Subcutaneous abdominal adipose tissue (tissue), 5 donors: ENCODE measurements at regions not wholly inside any gene's neighbourhood (a gene's known extent, or its start where the extent isn't known, plus 50 kb on each side); places are given as distances from the start of the nearest gene placed in this dataset.

Experiments used
- H3K27ac ChIP-seq: one replicate; pipeline ENCODE4 v1.7.0; 2013; ENCODE audit warnings: low read depth, mild to moderate bottlenecking, inconsistent platforms, low read length, moderate library complexity
- H3K27me3 ChIP-seq, 5 donors: one replicate each; pipeline ENCODE4 v1.7.0; 2013; ENCODE audit warnings: low read length in 5 of 5, inconsistent platforms in 1 of 5; ENCODE audit not compliant: control insufficient read depth in 5 of 5, insufficient read depth in 4 of 5
- H3K36me3 ChIP-seq, 5 donors: one replicate each; pipeline ENCODE4 v1.7.0; 2013; ENCODE audit warnings: low read length in 5 of 5; ENCODE audit not compliant: control insufficient read depth in 5 of 5, insufficient read depth in 5 of 5
- H3K4me1 ChIP-seq, 5 donors: one replicate each; pipeline ENCODE4 v1.7.0; 2013; ENCODE audit warnings: low read length in 5 of 5, mild to moderate bottlenecking in 3 of 5, moderate library complexity in 1 of 5; ENCODE audit not compliant: control insufficient read depth in 5 of 5, insufficient read depth in 5 of 5
- H3K4me3 ChIP-seq, 5 donors: one replicate each; pipeline ENCODE4 v1.7.0; 2013; ENCODE audit warnings: low read length in 5 of 5, low read depth in 1 of 5
- H3K9ac ChIP-seq, 5 donors: one replicate each; pipeline ENCODE4 v1.7.0; 2013; ENCODE audit warnings: low read length in 5 of 5, mild to moderate bottlenecking in 4 of 5, moderate library complexity in 3 of 5
- H3K9me3 ChIP-seq, 5 donors: one replicate each; pipeline ENCODE4 v1.7.0; 2013; ENCODE audit warnings: low read length in 5 of 5; ENCODE audit not compliant: control insufficient read depth in 5 of 5
- donor health status: healthy.
- donor health status: healthy.
- donor health status: healthy.
- donor health status: healthy.
- donor health status: healthy.

DNA sequence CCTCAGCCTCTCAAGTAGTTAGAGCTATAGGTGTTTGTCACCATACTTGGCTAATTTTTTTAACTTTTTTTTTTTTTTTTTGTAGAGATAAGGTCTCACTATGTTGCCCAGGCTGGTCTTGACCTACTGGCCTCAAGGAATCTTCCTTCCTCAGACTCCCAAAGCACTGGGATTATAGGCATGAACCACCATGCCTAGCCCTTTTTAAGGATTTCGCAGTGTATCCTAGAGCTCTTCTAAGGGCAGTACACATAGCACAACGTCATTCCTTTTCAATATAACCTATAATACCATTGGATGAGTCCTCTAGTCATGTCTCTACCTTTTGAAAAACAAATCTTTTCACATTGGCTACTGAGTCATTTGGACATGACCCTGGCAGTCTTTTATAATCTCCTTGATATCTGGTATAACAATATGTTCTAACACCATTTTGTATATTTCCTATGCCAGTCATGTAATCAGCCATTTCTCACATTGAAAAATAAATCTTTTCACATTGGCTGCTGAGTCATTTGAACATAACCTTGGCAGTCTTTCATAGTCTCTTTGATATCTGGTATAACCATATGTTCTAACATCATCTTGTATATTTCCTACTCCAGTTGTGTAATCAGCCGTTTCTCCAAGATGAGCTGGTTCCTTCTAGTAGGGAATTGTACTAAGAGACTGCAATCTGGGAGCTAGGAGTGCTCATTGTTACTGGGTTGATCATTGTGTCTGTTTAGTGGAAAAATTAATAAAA is 944.7 kb downstream of the MCTP2 start:
- H3K36me3 ChIP-seq = no peaks in the 10 kb centered on the region
- peaks cover 0 to 9% (median 5%) of the 10 kb centered on the region in 5 donors for H3K9me3 ChIP-seq
- H3K27me3 ChIP-seq = no peaks in the 10 kb centered on the region
- no peak overlapping the region for H3K27ac ChIP-seq
- H3K9ac ChIP-seq = no peak overlapping the region
- H3K4me3 ChIP-seq = no peak overlapping the region
- peaks cover 0 to 21% (median 16%) of the 10 kb centered on the region in 5 donors for H3K4me1 ChIP-seq

DNA sequence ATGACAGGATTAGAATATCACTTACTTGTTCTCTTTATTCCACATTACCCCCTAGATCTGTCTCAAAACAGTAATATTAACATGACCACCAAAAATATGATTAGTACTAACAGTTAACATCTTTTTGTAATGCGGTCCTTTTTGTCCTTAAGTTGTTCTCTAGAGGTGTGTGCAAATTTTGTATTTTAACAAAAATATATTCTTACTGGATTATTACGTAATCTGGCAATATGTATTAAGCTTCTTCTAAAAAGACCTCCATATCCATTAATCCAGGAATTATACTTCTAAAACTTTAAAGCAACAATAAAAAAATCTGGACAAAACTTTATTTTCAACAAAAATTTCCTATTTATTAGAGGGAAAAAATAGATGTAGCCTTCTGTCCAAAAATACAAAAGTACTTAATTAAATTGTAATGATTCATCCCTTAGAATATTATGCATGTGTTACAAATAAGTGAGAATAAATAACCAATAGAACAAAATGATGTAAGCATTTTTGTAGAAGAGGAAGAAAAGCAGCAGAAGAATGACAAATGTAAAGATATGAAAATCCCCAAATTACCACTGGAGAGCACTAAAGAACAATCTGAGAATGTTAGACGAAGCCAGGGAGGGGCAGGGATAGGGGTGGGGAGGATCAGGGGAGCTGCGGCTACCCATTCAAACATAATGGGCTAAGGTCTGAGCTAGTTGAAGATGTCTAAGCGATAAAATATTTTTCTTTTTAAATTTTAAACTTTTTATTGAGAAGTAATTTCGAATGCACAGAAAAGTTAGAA is 945.6 kb downstream of the MCTP2 start:
- H3K27ac ChIP-seq = no peak overlapping the region
- peaks cover 0 to 21% (median 16%) of the 10 kb centered on the region in 5 donors for H3K4me1 ChIP-seq
- peaks cover 0 to 18% (median 11%) of the 10 kb centered on the region in 5 donors for H3K9me3 ChIP-seq
- no peaks in the 10 kb centered on the region for H3K27me3 ChIP-seq
- H3K9ac ChIP-seq = no peak overlapping the region
- no peaks in the 10 kb centered on the region for H3K36me3 ChIP-seq
- H3K4me3 ChIP-seq = no peak overlapping the region

DNA sequence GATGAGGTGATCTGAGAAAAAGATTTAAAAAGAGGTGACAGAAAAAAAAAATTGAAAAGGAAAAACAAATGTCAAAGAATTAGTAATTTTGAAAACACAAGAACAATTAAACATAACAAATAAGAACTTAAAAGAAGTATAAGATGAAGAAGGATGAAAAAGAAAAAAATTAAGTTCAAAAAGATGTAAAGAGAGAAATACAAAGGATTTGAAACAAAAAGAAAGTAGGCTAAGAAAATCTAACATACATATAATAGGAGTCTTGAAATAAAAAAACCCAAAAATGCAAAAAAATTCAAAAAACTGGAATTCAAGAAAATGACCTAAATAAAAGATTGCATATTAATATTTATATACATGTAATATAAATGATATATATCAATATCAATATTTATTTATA is 949.2 kb downstream of the MCTP2 start:
- Histone ChIP-seq H3K36me3 (no peaks in the 10 kb centered on the region), H3K9ac (no peak overlapping the region), H3K4me1 (no peaks in the 10 kb centered on the region), H3K9me3 (peaks cover 0 to 21% (median 14%) of the 10 kb centered on the region in 5 donors), H3K27me3 (no peaks in the 10 kb centered on the region), H3K4me3 (no peak overlapping the region), H3K27ac (no peak overlapping the region)

DNA sequence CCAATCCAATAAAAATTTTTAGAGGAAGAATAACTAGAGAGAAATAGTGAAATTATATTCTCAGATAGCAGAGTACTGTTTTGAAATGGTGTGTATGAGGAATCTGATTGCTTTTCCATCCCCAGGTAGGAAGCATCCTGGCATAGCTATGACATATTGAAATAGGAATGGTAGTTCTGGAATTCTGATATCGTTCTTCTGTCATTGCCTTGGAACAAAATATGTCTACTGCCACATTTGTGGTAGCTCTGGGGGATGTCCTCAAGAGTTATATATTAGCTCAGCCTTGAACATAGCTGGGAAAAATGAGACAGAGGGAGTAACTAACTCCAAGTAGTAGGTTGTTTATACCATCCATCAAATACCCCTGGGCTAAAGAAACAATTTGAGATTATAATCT is 950.7 kb downstream of the MCTP2 start:
- Histone ChIP-seq H3K9ac (no peak overlapping the region), H3K27me3 (no peaks in the 10 kb centered on the region), H3K4me1 (no peaks in the 10 kb centered on the region), H3K9me3 (peaks cover 0 to 21% (median 14%) of the 10 kb centered on the region in 5 donors), H3K27ac (no peak overlapping the region), H3K4me3 (no peak overlapping the region), H3K36me3 (no peaks in the 10 kb centered on the region)

DNA sequence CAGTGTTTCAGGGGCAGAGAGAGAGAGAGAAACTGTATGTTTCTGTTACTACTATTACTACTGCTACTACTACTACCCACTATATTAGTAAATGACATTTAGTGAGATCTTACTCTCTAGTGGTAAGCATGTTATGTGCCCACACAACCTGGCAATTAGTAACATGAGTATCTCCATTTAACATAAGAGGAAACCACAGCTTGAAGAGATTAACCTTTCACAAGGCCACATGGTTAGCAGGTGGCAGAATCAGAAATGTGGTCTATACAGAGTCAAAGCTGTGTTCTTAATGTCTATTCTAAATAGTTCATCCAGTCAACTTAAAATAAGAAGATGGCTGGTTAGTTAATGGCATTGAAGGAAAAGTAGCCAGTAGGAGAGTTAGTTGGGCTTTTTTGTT is 961.6 kb downstream of the MCTP2 start:
- Histone ChIP-seq H3K4me1 (no peaks in the 10 kb centered on the region), H3K36me3 (no peaks in the 10 kb centered on the region), H3K9me3 (peaks cover 0 to 2% (median 0%) of the 10 kb centered on the region in 5 donors), H3K9ac (no peak overlapping the region), H3K27me3 (no peaks in the 10 kb centered on the region), H3K4me3 (no peak overlapping the region), H3K27ac (no peak overlapping the region)

DNA sequence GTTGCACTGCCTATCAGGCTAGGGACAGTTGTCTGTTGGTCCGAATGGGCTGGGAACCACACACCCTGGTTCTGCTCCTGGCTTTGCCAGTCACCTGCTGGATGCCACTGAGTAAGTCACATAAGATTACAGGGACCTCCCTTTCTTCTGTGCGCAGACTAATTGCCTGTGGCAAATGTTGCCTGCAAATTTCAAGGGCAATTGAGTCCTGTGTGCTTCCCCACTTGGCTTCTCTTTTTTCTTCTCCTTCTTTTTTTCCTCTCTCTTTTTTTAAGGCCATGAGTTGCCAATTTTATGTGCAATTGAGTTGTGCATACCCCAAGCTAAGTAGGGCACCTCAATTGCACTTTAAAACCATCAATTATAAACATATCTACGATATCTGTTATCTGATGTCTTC is 963.4 kb downstream of the MCTP2 start:
- Histone ChIP-seq H3K27ac (no peak overlapping the region), H3K36me3 (no peaks in the 10 kb centered on the region), H3K27me3 (no peaks in the 10 kb centered on the region), H3K4me1 (no peaks in the 10 kb centered on the region), H3K9ac (no peak overlapping the region), H3K4me3 (no peak overlapping the region), H3K9me3 (peaks cover 0 to 1% (median 0%) of the 10 kb centered on the region in 5 donors)

DNA sequence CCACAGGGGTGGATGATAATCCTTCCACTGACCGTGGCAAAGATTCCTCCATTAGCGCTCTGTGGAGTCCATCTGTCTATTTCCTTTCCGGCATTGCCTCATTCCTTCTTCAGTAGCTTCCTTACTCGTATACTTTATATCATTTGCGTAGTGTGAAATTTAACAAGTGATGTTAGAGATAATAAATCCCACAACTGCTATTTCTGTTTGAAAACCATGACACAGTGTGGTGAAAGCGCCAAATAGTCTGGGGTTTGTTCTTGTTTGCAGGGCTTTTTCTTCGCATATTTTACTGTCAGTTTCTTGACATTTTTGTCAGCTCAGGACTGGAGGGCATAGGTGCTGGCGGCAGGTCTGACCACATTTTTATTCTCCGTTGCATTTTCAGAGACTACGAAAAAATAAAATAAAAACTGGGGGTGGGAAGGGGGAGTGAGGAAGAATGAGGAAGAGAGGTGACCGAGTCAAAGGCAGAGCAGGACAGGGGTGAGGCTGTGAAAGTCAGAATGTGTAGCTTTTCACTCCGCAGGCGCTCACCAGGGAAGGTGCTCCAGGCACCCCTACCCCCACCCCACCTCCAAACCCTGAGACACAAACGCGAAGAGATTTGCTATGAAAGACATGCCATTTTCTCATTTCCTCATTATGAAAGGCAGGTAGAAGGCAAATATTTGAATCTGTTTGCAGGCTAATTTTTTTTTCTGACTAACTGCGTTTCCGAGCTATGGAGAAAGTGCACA is 965.0 kb downstream of the MCTP2 start:
- no peaks in the 10 kb centered on the region for H3K4me1 ChIP-seq
- H3K9ac ChIP-seq = no peak overlapping the region

DNA sequence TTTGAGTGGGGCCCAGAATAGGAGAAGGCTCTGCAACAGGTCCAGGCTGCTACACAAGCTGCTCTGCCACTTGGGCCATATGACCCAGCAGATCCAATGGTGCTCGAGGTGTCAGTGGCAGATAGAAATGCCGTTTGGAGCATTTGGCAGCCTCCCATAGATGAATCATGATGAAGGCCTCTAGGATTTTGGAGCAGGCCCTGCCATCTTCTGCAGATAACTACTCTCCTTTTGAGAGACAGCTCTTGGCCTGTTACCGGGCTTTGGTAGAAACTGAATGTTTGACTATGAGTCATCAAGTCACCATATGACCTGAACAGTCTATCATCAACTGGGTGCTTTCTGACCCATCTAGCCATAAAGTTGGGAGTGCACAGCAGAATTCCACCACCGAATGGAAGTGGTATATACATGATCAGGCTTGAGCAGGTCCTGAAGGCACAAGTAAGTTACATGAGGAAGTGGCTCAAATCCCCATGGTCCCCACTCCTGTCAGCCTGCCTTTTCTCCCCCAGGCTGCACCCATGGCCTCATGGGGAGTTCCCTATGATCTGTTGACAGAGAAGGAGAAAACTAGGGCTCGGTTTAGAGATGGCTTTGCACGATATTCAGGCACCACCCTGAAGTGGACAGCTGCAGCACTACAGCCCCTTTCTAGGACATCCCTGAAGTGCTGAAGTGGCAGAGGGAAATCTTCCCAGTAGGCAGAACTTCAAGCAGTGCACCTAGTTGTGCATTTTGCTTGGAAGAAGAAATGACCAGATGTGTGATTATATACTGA is 971.4 kb downstream of the MCTP2 start:
- no peak overlapping the region for H3K27ac ChIP-seq
- H3K9me3 ChIP-seq = peaks cover 0 to 19% (median 9%) of the 10 kb centered on the region in 5 donors
- no peaks in the 10 kb centered on the region for H3K36me3 ChIP-seq
- H3K4me1 ChIP-seq = no peaks in the 10 kb centered on the region
- H3K27me3 ChIP-seq = no peaks in the 10 kb centered on the region
- no peak overlapping the region for H3K4me3 ChIP-seq
- H3K9ac ChIP-seq = no peak overlapping the region

More for the DNA sequence above, 965.0 kb downstream of the MCTP2 start:
- Histone ChIP-seq H3K36me3 (no peaks in the 10 kb centered on the region), H3K27ac (no peak overlapping the region), H3K27me3 (no peaks in the 10 kb centered on the region), H3K4me3 (no peak overlapping the region), H3K9me3 (peaks cover 0 to 16% (median 3%) of the 10 kb centered on the region in 5 donors)

DNA sequence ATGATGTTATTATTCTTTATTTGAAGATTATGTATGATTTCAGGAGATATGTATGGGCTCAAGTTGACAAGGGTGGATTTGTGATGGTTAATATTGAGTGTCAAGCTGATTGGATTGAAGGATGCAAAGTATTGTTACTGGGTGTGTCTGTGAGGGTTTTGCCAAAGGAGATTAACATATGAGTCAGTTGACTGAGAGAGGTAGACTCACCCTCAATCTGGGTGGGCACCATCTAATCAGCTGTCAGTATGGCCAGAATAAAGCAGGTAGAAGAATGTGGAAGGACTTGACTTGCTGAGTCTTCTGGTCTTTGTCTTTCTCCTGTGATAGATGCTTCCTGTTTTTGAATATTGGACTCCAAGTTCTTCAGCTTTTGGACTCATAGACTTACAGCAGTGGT is 973.7 kb downstream of the MCTP2 start:
- no peak overlapping the region for H3K9ac ChIP-seq
- H3K36me3 ChIP-seq = no peaks in the 10 kb centered on the region
- peaks cover 0 to 16% (median 6%) of the 10 kb centered on the region in 5 donors for H3K9me3 ChIP-seq
- no peaks in the 10 kb centered on the region for H3K27me3 ChIP-seq
- no peak overlapping the region for H3K4me3 ChIP-seq
- no peak overlapping the region for H3K27ac ChIP-seq
- no peaks in the 10 kb centered on the region for H3K4me1 ChIP-seq
